IMR-90 (cell line): ENCODE measurements at regions not wholly inside any gene's neighbourhood (a gene's known extent, or its start where the extent isn't known, plus 50 kb on each side); places are given as distances from the start of the nearest gene placed in this dataset.

Experiments
- ATAC-seq: fragments of 200-7000 bp; cut with Tn5 transposase; 2 replicates; pipeline ENCODE4 v1.9.1; 2020; ENCODE audit warnings: low read depth, mild to moderate bottlenecking, moderate library complexity
- BruUV-seq: library from RNA; stranded (reverse); fragments of 400-500 nt; replicated peaks from 2 replicates; lab custom pipeline; 2021; lab: Mats Ljungman, UMichigan
- CTCF ChIA-PET: fragments of 300-600 bp; formaldehyde crosslinking; extraction: SDS; loops from one replicate; lab custom pipeline; 2021; ENCODE audit warnings: antibody characterized with exemption; lab: Yijun Ruan, JAX
- POLR2A ChIA-PET: fragments of 300-600 bp; sonication (Branson Sonifier 250); formaldehyde crosslinking; loops from one replicate; lab custom pipeline; 2022; ENCODE audit warnings: antibody characterized with exemption; ENCODE audit not compliant: unreplicated experiment; lab: Charles Lee
- DNase-seq: peaks from one replicate; pipeline ENCODE4 v3.0.0; 2013
- H2AFZ ChIP-seq: replicated peaks from 2 replicates; pipeline ENCODE3; 2013; ENCODE audit warnings: low read length, mild to moderate bottlenecking; ENCODE audit not compliant: poor library complexity
- H2AK5ac ChIP-seq: 2 replicates; pipeline ENCODE4 v1.6.1; 2013; ENCODE audit warnings: low read depth, low read length, inconsistent platforms
- H2AK9ac ChIP-seq: replicated peaks from 2 replicates; pipeline ENCODE3; 2013; ENCODE audit warnings: mild to moderate bottlenecking, low read depth, low read length, moderate library complexity; ENCODE audit not compliant: poor library complexity
- H2BK120ac ChIP-seq: 2 replicates; pipeline ENCODE4 v1.6.1; 2013; ENCODE audit warnings: low read depth, low read length, inconsistent platforms
- H2BK15ac ChIP-seq: 3 replicates; pipeline ENCODE4 v1.6.1; 2013; ENCODE audit warnings: low read depth, low read length, inconsistent platforms
- H2BK20ac ChIP-seq: 2 replicates; pipeline ENCODE4 v1.6.1; 2013; ENCODE audit warnings: low read depth, mild to moderate bottlenecking, inconsistent platforms, low read length, moderate library complexity
- H2BK5ac ChIP-seq: 2 replicates; pipeline ENCODE4 v1.6.1; 2013; ENCODE audit warnings: mild to moderate bottlenecking, low read depth, low read length, inconsistent platforms; ENCODE audit not compliant: poor library complexity, severe bottlenecking
- H3K14ac ChIP-seq: replicated peaks from 2 replicates; pipeline ENCODE4 v1.6.1; 2013; ENCODE audit warnings: low read depth, low read length, inconsistent platforms
- H3K18ac ChIP-seq: 2 replicates; pipeline ENCODE4 v1.6.1; 2013; ENCODE audit warnings: low read depth, low read length, control low read depth
- H3K23ac ChIP-seq: 2 replicates; pipeline ENCODE4 v1.6.1; 2013; ENCODE audit warnings: low read depth, low read length, inconsistent platforms
- H3K27ac ChIP-seq: 2 replicates; pipeline ENCODE4 v1.5.1; 2013; ENCODE audit warnings: mild to moderate bottlenecking, control low read depth, low read length; ENCODE audit not compliant: insufficient read depth
- H3K27me3 ChIP-seq: 2 replicates; pipeline ENCODE4 v1.6.1; 2013; ENCODE audit warnings: low read length; ENCODE audit not compliant: control insufficient read depth, insufficient read depth
- H3K36me3 ChIP-seq: 2 replicates; pipeline ENCODE4 v1.6.1; 2013; ENCODE audit warnings: low read length, mixed read lengths; ENCODE audit not compliant: control insufficient read depth, insufficient read depth
- H3K4ac ChIP-seq: 2 replicates; pipeline ENCODE4 v1.6.1; 2013; ENCODE audit warnings: low read depth, low read length, inconsistent platforms
- H3K4me1 ChIP-seq: 2 replicates; pipeline ENCODE4 v1.6.1; 2013; ENCODE audit warnings: low read length, mixed read lengths; ENCODE audit not compliant: control insufficient read depth, insufficient read depth
- H3K4me2 ChIP-seq: 2 replicates; pipeline ENCODE4 v1.6.1; 2013; ENCODE audit warnings: low read depth, mild to moderate bottlenecking, control low read depth, low read length, moderate library complexity
- H3K4me3 ChIP-seq: 2 replicates; pipeline ENCODE4 v1.5.1; 2013; ENCODE audit warnings: low read depth, mild to moderate bottlenecking, control low read depth, low read length, moderate library complexity; ENCODE audit not compliant: insufficient read depth
- H3K56ac ChIP-seq: 2 replicates; pipeline ENCODE4 v1.6.1; 2013; ENCODE audit warnings: low read length, inconsistent platforms; ENCODE audit not compliant: insufficient read depth; ENCODE audit errors: extremely low read depth
- H3K79me1 ChIP-seq, 2 experiments: 2 replicates each; pipeline ENCODE4 v1.6.1; 2013; ENCODE audit warnings: low read length in 2 of 2, inconsistent platforms in 1 of 2, low read depth in 1 of 2
- H3K9ac ChIP-seq: 2 replicates; pipeline ENCODE4 v1.6.1; 2013; ENCODE audit warnings: low read depth, low read length, control low read depth
- H3K9me1 ChIP-seq: 2 replicates; pipeline ENCODE4 v1.6.1; 2013; ENCODE audit warnings: low read length, inconsistent platforms; ENCODE audit not compliant: insufficient read depth
- H3K9me3 ChIP-seq: 2 replicates; pipeline ENCODE4 v1.6.1; 2013; ENCODE audit warnings: low read length; ENCODE audit not compliant: control insufficient read depth, insufficient read depth
- H4K20me1 ChIP-seq: 2 replicates; pipeline ENCODE4 v1.6.1; 2013; ENCODE audit warnings: low read length, inconsistent platforms; ENCODE audit not compliant: insufficient read depth
- H4K5ac ChIP-seq: 2 replicates; pipeline ENCODE4 v1.6.1; 2013; ENCODE audit warnings: mild to moderate bottlenecking, low read depth, low read length, control low read depth
- H4K8ac ChIP-seq, 2 experiments: 2 replicates each; pipeline ENCODE4 v1.6.1; 2013; ENCODE audit warnings: low read depth in 2 of 2, low read length in 2 of 2, control low read depth in 1 of 2, inconsistent platforms in 1 of 2
- H4K91ac ChIP-seq: 2 replicates; pipeline ENCODE4 v1.6.1; 2013; ENCODE audit warnings: low read depth, low read length, inconsistent platforms; ENCODE audit not compliant: insufficient read depth
- BHLHE40 ChIP-seq: fragments of 150-350 bp; IDR thresholded peaks from 2 replicates; pipeline ENCODE4 v1.6.1; 2016; ENCODE audit warnings: mild to moderate bottlenecking, low read depth, low read length
- CEBPB ChIP-seq: IDR thresholded peaks from 2 replicates; pipeline ENCODE4 v1.6.1; 2012; ENCODE audit warnings: low read depth, low read length, improper control_type of control experiment
- POLR2A ChIP-seq: IDR thresholded peaks from 2 replicates; pipeline ENCODE4 v1.6.1; 2012; ENCODE audit warnings: mild to moderate bottlenecking, low read depth, low read length
- RCOR1 ChIP-seq: IDR thresholded peaks from 2 replicates; pipeline ENCODE4 v1.6.1; 2012; ENCODE audit warnings: mild to moderate bottlenecking, low read length, improper control_type of control experiment; ENCODE audit not compliant: insufficient replicate concordance
- RFX5 ChIP-seq: IDR thresholded peaks from 2 replicates; pipeline ENCODE4 v1.8.0; 2012; ENCODE audit warnings: low read depth, mild to moderate bottlenecking, low read length, moderate library complexity
- WGBS, 2 experiments: methylation state at CpG; one replicate each; pipeline versions ENCODE4 v1.1.5 to v1.1.7; 2013; ENCODE audit warnings: missing lambda C conversion rate in 2 of 2; ENCODE audit not compliant: insufficient read length in 1 of 2; ENCODE audit errors: extremely low coverage in 2 of 2; 5-methylcytosine and 5-hydroxymethylcytosine counted together
- dilution Hi-C: fragments of 300-500 bp; cut with HindIII; formaldehyde crosslinking; loops from one replicate; pipeline ENCODE4 v1.14.3; 2018; ENCODE audit warnings: low sequenced_read_pairs; ENCODE audit not compliant: unreplicated experiment
- in situ Hi-C: fragments of 300-500 bp; cut with MboI; formaldehyde crosslinking; loops from 3 replicates; pipeline ENCODE4 v1.14.3; 2019; ENCODE audit warnings: low sequenced_read_pairs, inconsistent platforms, mixed read lengths
- intact Hi-C: fragments of 100-400 bp; cut with micrococcal nuclease; formaldehyde crosslinking; loops from 2 replicates; pipeline ENCODE4 v1.10.0; 2022

- Histone ChIP-seq H2AFZ (no peak overlapping the region), H3K14ac (no peak overlapping the region), H2AK5ac (no peak overlapping the region), H3K4ac (no peak overlapping the region), H3K4me1 (no peaks in the 10 kb centered on the region), H4K5ac (no peak overlapping the region), H3K9ac (no peak overlapping the region), H2BK120ac (no peak overlapping the region), H2BK20ac (no peak overlapping the region), H3K56ac (no peak overlapping the region), H4K8ac (no peak overlapping the region), H2AK9ac (no peak overlapping the region), H3K27me3 (no peaks in the 10 kb centered on the region), H4K20me1 (no peaks in the 10 kb centered on the region), H3K79me1 (no peaks in the 10 kb centered on the region), H3K4me3 (no peak overlapping the region), H3K27ac (no peak overlapping the region), H3K9me3 (no peaks in the 10 kb centered on the region; the same call in 1 of the 2 replicates), H2BK5ac (no peak overlapping the region), H3K4me2 (no peak overlapping the region), H3K9me1 (no peaks in the 10 kb centered on the region), H3K18ac (no peak overlapping the region), H4K91ac (no peak overlapping the region), H2BK15ac (no peak overlapping the region), H3K23ac (no peak overlapping the region), H3K36me3 (no peaks in the 10 kb centered on the region)
- TF ChIP-seq CEBPB: no peak
- no peak for TF ChIP-seq RCOR1
- TF ChIP-seq RFX5: no peak
- no peak for TF ChIP-seq BHLHE40
- TF ChIP-seq POLR2A: no peak
- dilution Hi-C loops (no loop called here), in situ Hi-C loops (no loop called here), intact Hi-C loops (no loop called here)
- no CpG with 5 or more reads among the region's 1 CpG for WGBS, 2 experiments
- ATAC-seq (no peak), DNase-seq (no peak)
- no TSS peak for BruUV-seq
- ChIA-PET CTCF (no interaction called here), POLR2A (no interaction called here)
Measured at GRCh38 chr5:29157975-29158374, 2035.5 kb upstream of the CDH6 start.
